ENCODE measurements at regions not wholly inside any gene's neighbourhood (a gene's known extent, or its start where the extent isn't known, plus 50 kb on each side); places are given as distances from the start of the nearest gene placed in this dataset.

- no peaks in the 10 kb centered on the region for H3K79me1 ChIP-seq (ENCODE audit: low read depth, low read length)
- no peaks in the 10 kb centered on the region for H3K23me2 ChIP-seq (ENCODE audit: low read depth, low read length)
- no peak overlapping the region for H3K27ac ChIP-seq (ENCODE audit: low read depth, low read length)
- no peak for TF ChIP-seq SRF (IDR thresholded peaks at IDR 0.05; ENCODE audit: low read depth, low read length)
- H2AFZ ChIP-seq (ENCODE audit: low read length) = no peak overlapping the region
- no peak overlapping the region for H2BK20ac ChIP-seq (ENCODE audit: low read length)
- ChIA-PET CTCF (ENCODE audit: partially characterized antibody) (no interaction called here), POLR2A (ENCODE audit: partially characterized antibody) (no interaction called here)
- FAIRE-seq = no peak
- no peak overlapping the region for H2AK5ac ChIP-seq (ENCODE audit: low read depth, low read length)
- no peak overlapping the region for H2BK120ac ChIP-seq (replicated peaks; ENCODE audit: low read depth, low read length)
- WGBS, 2 experiments (ENCODE audit: extremely low coverage in 1 of 2, insufficient coverage in 1 of 2, insufficient read length in 1 of 2, insufficient replicate concordance in 2 of 2, low coverage in 1 of 2, low lambda C conversion rate in 2 of 2, missing lambda C conversion rate in 1 of 2) = 91% methylated on average over 6 of the region's 6 CpGs; no CpG with 5 or more reads in 1 of the 2 experiments
- no peak overlapping the region for H4K5ac ChIP-seq (ENCODE audit: insufficient read length, low read depth, low read length)
- no peak overlapping the region for H3K4me2 ChIP-seq (ENCODE audit: insufficient read depth in 1 of 2, low read depth in 2 of 2, low read length in 2 of 2)
- no peak overlapping the region for H3K14ac ChIP-seq (ENCODE audit: insufficient read length)
- DNase-seq (ENCODE audit: low read depth in 1 of 2, low spot score in 2 of 2) = no peak
- H3K4ac ChIP-seq (replicated peaks; ENCODE audit: insufficient read length, low read depth, low read length) = no peak overlapping the region
- no peaks in the 10 kb centered on the region for H3K36me3 ChIP-seq (ENCODE audit: control insufficient read depth in 2 of 4, insufficient read depth in 4 of 4, low read length in 3 of 4)
- H2BK15ac ChIP-seq (ENCODE audit: low read length) = no peak overlapping the region
- H2BK12ac ChIP-seq (ENCODE audit: low read depth, low read length) = no peak overlapping the region
- H2BK5ac ChIP-seq (ENCODE audit: low read depth, low read length) = no peak overlapping the region
- H3K9ac ChIP-seq (replicated peaks in 1 of 4; ENCODE audit: extremely low read depth in 1 of 4, low read depth in 3 of 4, low read length in 3 of 4) = no peak overlapping the region
- H3K4me3 ChIP-seq (ENCODE audit: extremely low read depth in 1 of 4, insufficient read depth in 2 of 4, low read depth in 3 of 4, low read length in 4 of 4) = no peak overlapping the region
- peaks cover 0 to 4% (median 2%) of the 10 kb centered on the region in 4 experiments; a peak in 1 of 7 replicates for H3K4me1 ChIP-seq (replicated peaks in 1 of 4; ENCODE audit: control insufficient read depth in 3 of 4, insufficient read depth in 4 of 4, low read length in 3 of 4)
- H4K91ac ChIP-seq (replicated peaks; ENCODE audit: insufficient read length, low read length) = no peak overlapping the region
- H3K79me2 ChIP-seq (ENCODE audit: control insufficient read depth in 1 of 2, insufficient read depth in 2 of 2, low read length in 2 of 2) = no peaks in the 10 kb centered on the region
- no peak overlapping the region for H4K8ac ChIP-seq (ENCODE audit: extremely low read depth, insufficient read depth, low read length)
- no peak overlapping the region for H3K56ac ChIP-seq (replicated peaks; ENCODE audit: insufficient read length, low read depth, low read length)
- H4K20me1 ChIP-seq (replicated peaks in 1 of 2; ENCODE audit: control insufficient read depth in 1 of 2, insufficient read depth in 2 of 2, low read length in 2 of 2) = no peaks in the 10 kb centered on the region
- H3K27me3 ChIP-seq (replicated peaks in 1 of 4; ENCODE audit: control insufficient read depth in 3 of 4, extremely low read depth in 1 of 4, insufficient read depth in 3 of 4, low read length in 3 of 4) = no peaks in the 10 kb centered on the region
- H3K18ac ChIP-seq (ENCODE audit: extremely low read depth, low read length) = no peak overlapping the region
- no peaks in the 10 kb centered on the region for H3K9me3 ChIP-seq (ENCODE audit: insufficient read depth in 2 of 2, low read depth in 1 of 2, low read length in 1 of 2)
- H3K23ac ChIP-seq (ENCODE audit: insufficient read length) = no peak overlapping the region
These were observed 120.4 kb upstream of the FZD8 start for GRCh38 chr10:35762311-35763030.
